ENCODE measurements at regions not wholly inside any gene's neighbourhood (a gene's known extent, or its start where the extent isn't known, plus 50 kb on each side); places are given as distances from the start of the nearest gene placed in this dataset.

- no peak for DNase-seq (ENCODE audit: low read depth in 4 of 4, low spot score in 2 of 4)
Observed at GRCh38 chr2:123211181-123211580, 813.9 kb upstream of the CNTNAP5 start.

GRCh38 chr2:123245156-123245555 is 779.9 kb upstream of the CNTNAP5 start:
- DNase-seq (ENCODE audit: low read depth in 4 of 4, low spot score in 2 of 4), result no peak

- DNase-seq (ENCODE audit: low read depth in 4 of 4, low spot score in 2 of 4), result no peak
Observed at GRCh38 chr2:123258877-123259539, 766.1 kb upstream of the CNTNAP5 start.

- no peak for DNase-seq (ENCODE audit: low read depth in 4 of 4, low spot score in 2 of 4)
Observed at GRCh38 chr2:123262856-123263255, 762.2 kb upstream of the CNTNAP5 start.

GRCh38 chr2:123283431-123283830 is 741.7 kb upstream of the CNTNAP5 start:
- DNase-seq (ENCODE audit: low read depth in 4 of 4, low spot score in 2 of 4), result no peak

- no peak for DNase-seq (ENCODE audit: low read depth in 4 of 4, low spot score in 2 of 4)
Observed at GRCh38 chr2:123303731-123304130, 721.4 kb upstream of the CNTNAP5 start.
